ENCODE measurements at regions not wholly inside any gene's neighbourhood (a gene's known extent, or its start where the extent isn't known, plus 50 kb on each side); places are given as distances from the start of the nearest gene placed in this dataset.

- Histone ChIP-seq H2AFZ (ENCODE audit: low read length) (no peak overlapping the region), H2AK5ac (ENCODE audit: low read depth, low read length) (no peak overlapping the region), H3K14ac (ENCODE audit: insufficient read length) (no peak overlapping the region), H4K5ac (ENCODE audit: insufficient read length, low read depth, low read length) (no peak overlapping the region), H3K9ac (replicated peaks in 1 of 4; ENCODE audit: extremely low read depth in 1 of 4, low read depth in 3 of 4, low read length in 3 of 4) (no peak overlapping the region), H2BK15ac (ENCODE audit: low read length) (no peak overlapping the region), H3K4me3 (ENCODE audit: extremely low read depth in 1 of 4, insufficient read depth in 2 of 4, low read depth in 3 of 4, low read length in 4 of 4) (no peak overlapping the region), H2BK5ac (ENCODE audit: low read depth, low read length) (no peak overlapping the region), H3K56ac (replicated peaks; ENCODE audit: insufficient read length, low read depth, low read length) (no peak overlapping the region), H4K8ac (ENCODE audit: extremely low read depth, insufficient read depth, low read length) (no peak overlapping the region), H3K27me3 (replicated peaks in 1 of 4; ENCODE audit: control insufficient read depth in 3 of 4, extremely low read depth in 1 of 4, insufficient read depth in 3 of 4, low read length in 3 of 4) (no peaks in the 10 kb centered on the region), H3K23me2 (ENCODE audit: low read depth, low read length) (no peaks in the 10 kb centered on the region), H3K23ac (ENCODE audit: insufficient read length) (no peak overlapping the region), H3K79me2 (ENCODE audit: control insufficient read depth in 1 of 2, insufficient read depth in 2 of 2, low read length in 2 of 2) (no peaks in the 10 kb centered on the region), H3K79me1 (ENCODE audit: low read depth, low read length) (no peaks in the 10 kb centered on the region), H3K9me3 (ENCODE audit: insufficient read depth in 2 of 2, low read depth in 1 of 2, low read length in 1 of 2) (peaks cover 2 to 8% of the 10 kb centered on the region in 2 experiments; a peak in 2 of 4 replicates), H3K18ac (ENCODE audit: extremely low read depth, low read length) (no peak overlapping the region), H4K91ac (replicated peaks; ENCODE audit: insufficient read length, low read length) (no peak overlapping the region), H3K4me2 (ENCODE audit: insufficient read depth in 1 of 2, low read depth in 2 of 2, low read length in 2 of 2) (no peak overlapping the region), H2BK12ac (ENCODE audit: low read depth, low read length) (no peak overlapping the region), H2BK20ac (ENCODE audit: low read length) (no peak overlapping the region), H3K36me3 (ENCODE audit: control insufficient read depth in 2 of 4, insufficient read depth in 4 of 4, low read length in 3 of 4) (no peaks in the 10 kb centered on the region), H3K4ac (replicated peaks; ENCODE audit: insufficient read length, low read depth, low read length) (peak overlapping the region; percentile 38), H3K4me1 (replicated peaks in 1 of 4; ENCODE audit: control insufficient read depth in 3 of 4, insufficient read depth in 4 of 4, low read length in 3 of 4) (no peaks in the 10 kb centered on the region), H4K20me1 (replicated peaks in 1 of 2; ENCODE audit: control insufficient read depth in 1 of 2, insufficient read depth in 2 of 2, low read length in 2 of 2) (no peaks in the 10 kb centered on the region), H2BK120ac (replicated peaks; ENCODE audit: low read depth, low read length) (no peak overlapping the region), H3K27ac (ENCODE audit: low read depth, low read length) (no peak overlapping the region)
- CTCF ChIA-PET (ENCODE audit: partially characterized antibody), result interaction anchor here (0.6 to 1.6 kb wide), 2 partner anchors 8 to 399 kb away, joined by 3 to 5 read pairs; no protein-coding TSS in a partner anchor
- POLR2A ChIA-PET (ENCODE audit: partially characterized antibody), result interaction anchor here (0.7 kb wide), 1 partner anchor 8 kb away, joined by 3 read pairs; no protein-coding TSS in a partner anchor
- 85% methylated on average over 5 of the region's 5 CpGs; no CpG with 5 or more reads in 1 of the 2 experiments for WGBS, 2 experiments (ENCODE audit: extremely low coverage in 1 of 2, insufficient coverage in 1 of 2, insufficient read length in 1 of 2, insufficient replicate concordance in 2 of 2, low coverage in 1 of 2, low lambda C conversion rate in 2 of 2, missing lambda C conversion rate in 1 of 2)
- DNase-seq (ENCODE audit: low read depth in 1 of 2, low spot score in 2 of 2) (no peak), FAIRE-seq (no peak)
- no peak for TF ChIP-seq CTBP2 (IDR thresholded peaks at IDR 0.05; ENCODE audit: borderline replicate concordance, insufficient read depth, insufficient read length, low read length)
- TF ChIP-seq GTF2F1 (IDR thresholded peaks at IDR 0.05; ENCODE audit: borderline replicate concordance, low read depth, low read length), result no peak
- no peak for TF ChIP-seq EZH2 (IDR thresholded peaks at IDR 0.05; ENCODE audit: low read depth, low read length, severe bottlenecking)
- TF ChIP-seq BRCA1 (IDR thresholded peaks at IDR 0.05; ENCODE audit: low read depth, low read length), result no peak
- no peak for TF ChIP-seq ATF3 (IDR thresholded peaks at IDR 0.05; ENCODE audit: insufficient read depth, low read depth, low read length)
- TF ChIP-seq EGR1 (IDR thresholded peaks at IDR 0.05; ENCODE audit: borderline replicate concordance, low read depth, low read length), result no peak
- TF ChIP-seq CEBPB (IDR thresholded peaks at IDR 0.05; ENCODE audit: low read depth, low read length), result no peak
- TF ChIP-seq FOSL1 (IDR thresholded peaks at IDR 0.05; ENCODE audit: insufficient read depth, low read depth, low read length), result no peak
- no peak for TF ChIP-seq RBBP5 (IDR thresholded peaks at IDR 0.05; ENCODE audit: borderline replicate concordance, low read depth, low read length)
- TF ChIP-seq GABPA (IDR thresholded peaks at IDR 0.05; ENCODE audit: borderline replicate concordance, insufficient read depth, low read length), result no peak
- no peak for TF ChIP-seq E2F6 (IDR thresholded peaks at IDR 0.05)
- TF ChIP-seq HDAC6 (IDR thresholded peaks at IDR 0.05; ENCODE audit: low read depth, low read length), result no peak
These were observed 221.8 kb upstream of the KLF3 start for GRCh38 chr4:38442073-38442788.
